GM12891 (cell line): ENCODE measurements at regions not wholly inside any gene's neighbourhood (a gene's known extent, or its start where the extent isn't known, plus 50 kb on each side); places are given as distances from the start of the nearest gene placed in this dataset.

Experiments
- DNase-seq: peaks from one replicate; pipeline ENCODE4 v3.0.0; 2011; ENCODE audit warnings: low spot score; ENCODE audit not compliant: insufficient read length
- FAIRE-seq: peaks from 2 replicates; lab custom pipeline; 2011; peaks lifted over from hg19 to GRCh38; lab: Jason Lieb, UNC
- PAX5 ChIP-seq: IDR thresholded peaks from 2 replicates; pipeline ENCODE4 v1.6.1; 2011; ENCODE audit warnings: low read length, moderate library complexity, mild to moderate bottlenecking; ENCODE audit not compliant: insufficient read depth, severe bottlenecking
- POLR2A ChIP-seq: IDR thresholded peaks from 2 replicates; pipeline ENCODE4 v1.6.1; 2011; ENCODE audit warnings: low read depth, low read length, control low read depth
- POLR2AphosphoS5 ChIP-seq: IDR thresholded peaks from 2 replicates; pipeline ENCODE4 v1.6.1; 2011; ENCODE audit warnings: low read depth, low read length, control low read depth
- POU2F2 ChIP-seq: IDR thresholded peaks from 2 replicates; pipeline ENCODE4 v1.6.1; 2011; ENCODE audit warnings: low read depth, mild to moderate bottlenecking, control low read depth, low read length, moderate library complexity
- SPI1 ChIP-seq: IDR thresholded peaks from 2 replicates; pipeline ENCODE4 v1.6.1; 2011; ENCODE audit warnings: low read depth, low read length, control low read depth
- TAF1 ChIP-seq: IDR thresholded peaks from 2 replicates; pipeline ENCODE4 v1.6.1; 2011; ENCODE audit warnings: low read depth, low read length, control low read depth

DNA sequence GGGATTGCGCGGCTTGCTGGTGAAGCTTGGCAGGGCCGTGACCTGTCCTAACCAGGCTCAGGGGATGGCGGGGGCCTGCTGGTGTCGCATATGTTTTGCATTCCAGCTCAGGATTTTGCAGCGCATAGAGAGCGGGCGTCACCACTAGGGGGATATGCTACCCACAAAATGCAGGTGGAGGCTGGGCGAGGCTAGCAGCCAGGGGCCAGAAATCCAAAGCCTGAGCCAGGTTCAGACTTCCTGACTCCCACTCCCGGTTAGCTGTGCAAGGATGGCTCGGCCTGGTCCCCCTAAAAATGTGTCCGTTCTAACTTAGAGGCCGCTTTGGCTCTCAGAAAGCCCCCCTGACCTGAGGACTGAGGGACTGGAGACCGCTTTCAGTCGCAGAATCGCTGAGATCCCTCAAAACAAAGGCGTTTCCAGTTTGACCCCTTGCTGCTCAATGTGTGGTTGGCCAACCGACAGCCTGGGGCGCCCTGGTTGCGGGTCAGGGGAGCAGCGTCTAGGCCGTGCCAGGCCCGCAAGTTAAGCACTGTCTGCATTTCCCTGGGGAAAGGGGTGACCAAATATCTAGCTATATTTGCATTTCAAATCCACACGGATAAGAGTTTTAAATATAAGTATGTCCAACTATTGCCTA is 361.1 kb upstream of the AMELY start:
- no peak for TF ChIP-seq POLR2A
- TF ChIP-seq POU2F2, result no peak
- no peak for TF ChIP-seq TAF1
- no peak for TF ChIP-seq POLR2AphosphoS5
- TF ChIP-seq SPI1, result no peak

DNA sequence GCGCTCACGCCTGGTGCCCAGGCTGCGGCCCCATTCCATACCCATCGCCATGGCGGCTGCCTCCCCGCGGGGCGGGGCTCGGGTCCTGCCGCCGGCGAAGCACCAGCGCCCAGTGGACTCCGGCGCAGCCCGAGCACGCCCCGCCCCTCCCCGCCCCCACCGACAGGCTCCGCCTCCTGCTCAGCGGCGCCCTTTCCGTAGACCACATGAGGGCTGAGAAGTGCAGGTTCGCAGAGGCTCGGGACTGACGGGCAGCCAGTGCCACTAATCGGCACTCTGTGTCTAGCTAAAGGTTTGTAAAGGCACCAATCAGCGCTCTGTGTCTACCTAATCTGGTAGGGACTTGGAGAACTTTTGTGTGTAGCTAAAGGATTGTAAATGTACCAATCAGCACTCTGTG is 352.2 kb upstream of the AMELY start:
- TF ChIP-seq PAX5, result no peak
- no peak for TF ChIP-seq POU2F2
- no peak for TF ChIP-seq POLR2AphosphoS5
- no peak for TF ChIP-seq POLR2A
- no peak for TF ChIP-seq TAF1
- no peak for TF ChIP-seq SPI1
- FAIRE-seq, result no peak

More for the DNA sequence above, 361.1 kb upstream of the AMELY start:
- peak; percentile 22 for DNase-seq
- FAIRE-seq, result no peak

GRCh38 chrY:7262531-7262930 is 351.0 kb upstream of the AMELY start:
- TF ChIP-seq TAF1 (no peak), PAX5 (no peak), POLR2AphosphoS5 (no peak), POLR2A (no peak)
- no peak for DNase-seq
- no peak for FAIRE-seq

More for the DNA sequence above, 352.2 kb upstream of the AMELY start:
- no peak for DNase-seq

GRCh38 chrY:7261254-7261653 is 349.7 kb upstream of the AMELY start:
- FAIRE-seq (no peak), DNase-seq (no peak)
- TF ChIP-seq PAX5 (no peak), POU2F2 (no peak), POLR2AphosphoS5 (no peak), SPI1 (no peak), POLR2A (no peak), TAF1 (no peak)

DNA sequence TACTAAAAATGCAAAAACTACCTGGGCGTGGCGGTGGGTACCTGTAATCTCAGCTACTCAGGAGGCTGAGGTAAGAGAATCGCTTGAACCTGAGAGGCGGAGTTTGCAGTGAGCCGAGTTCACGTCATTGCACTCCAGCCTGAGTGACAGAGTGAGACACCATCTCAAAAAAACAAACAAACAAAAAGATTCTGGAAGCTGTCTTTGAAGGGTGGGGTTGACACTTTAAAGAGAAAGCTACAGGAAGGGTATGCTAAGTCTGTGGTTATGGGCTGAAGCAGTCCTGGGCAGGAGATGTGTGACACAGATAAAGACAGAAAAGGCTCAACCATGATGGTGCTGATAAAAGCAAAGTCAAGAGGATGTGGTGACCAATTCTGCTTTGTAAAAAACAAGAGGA is 328.5 kb upstream of the AMELY start:
- FAIRE-seq (no peak), DNase-seq (no peak)
- TF ChIP-seq SPI1, result no peak
- no peak for TF ChIP-seq POU2F2
- no peak for TF ChIP-seq PAX5
- no peak for TF ChIP-seq POLR2A
- TF ChIP-seq TAF1, result no peak
- no peak for TF ChIP-seq POLR2AphosphoS5

GRCh38 chrY:7211971-7212370 is 300.4 kb upstream of the AMELY start:
- FAIRE-seq, result no peak
- no peak for DNase-seq
- TF ChIP-seq TAF1 (no peak), POU2F2 (no peak), PAX5 (no peak), POLR2A (no peak), SPI1 (no peak), POLR2AphosphoS5 (no peak)

DNA sequence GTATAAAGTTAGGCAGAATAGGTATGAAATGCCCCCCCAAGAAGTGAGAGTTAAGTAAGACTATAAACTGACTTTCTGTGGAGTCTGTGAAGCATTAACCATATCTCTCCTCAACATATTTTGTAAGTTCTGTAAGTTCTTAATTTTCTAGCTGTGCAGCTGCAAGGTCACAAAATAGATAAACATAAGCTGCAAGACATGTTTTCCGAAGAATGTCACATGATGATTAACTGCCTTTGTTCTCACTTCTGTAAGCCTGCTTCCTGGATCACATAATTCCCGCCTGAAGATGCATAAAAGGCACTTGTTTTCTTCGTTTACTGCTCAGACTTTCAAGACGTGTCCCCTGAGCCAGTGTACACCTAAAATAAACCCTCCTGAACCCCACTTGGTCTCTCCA is 292.9 kb upstream of the AMELY start:
- TF ChIP-seq POLR2AphosphoS5 (no peak), PAX5 (no peak), POU2F2 (no peak), POLR2A (no peak), TAF1 (no peak), SPI1 (no peak)
- DNase-seq (no peak), FAIRE-seq (no peak)

- FAIRE-seq (no peak), DNase-seq (no peak)
- TF ChIP-seq POLR2A (no peak), PAX5 (no peak), TAF1 (no peak), SPI1 (no peak), POLR2AphosphoS5 (no peak), POU2F2 (no peak)
Observed at GRCh38 chrY:7182591-7182990, 271.0 kb upstream of the AMELY start.

- no peak for TF ChIP-seq PAX5
- no peak for TF ChIP-seq POU2F2
- TF ChIP-seq TAF1, result no peak
- TF ChIP-seq SPI1, result no peak
- TF ChIP-seq POLR2AphosphoS5, result no peak
- no peak for TF ChIP-seq POLR2A
- no peak for FAIRE-seq
- DNase-seq, result no peak
Observed at GRCh38 chrY:7177631-7178030, 266.1 kb upstream of the AMELY start.

GRCh38 chrY:7169475-7169874 is 257.9 kb upstream of the AMELY start:
- DNase-seq (no peak), FAIRE-seq (no peak)
- TF ChIP-seq PAX5, result no peak
